Glutamatergic neuron (in vitro differentiated cells): ENCODE measurements at regions not wholly inside any gene's neighbourhood (a gene's known extent, or its start where the extent isn't known, plus 50 kb on each side); places are given as distances from the start of the nearest gene placed in this dataset.
"Not testable (repeated sequence)": the region's sequence is repeated elsewhere in the genome, so short reads cannot be mapped to it uniquely, and the experiment has no call there.

Source experiments
- DNase-seq: peaks from one replicate; pipeline ENCODE4 v3.0.0; 2022
- H3K27ac Mint-ChIP-seq: one replicate; pipeline ENCODE4 v1.8.0; 2020; ENCODE audit warnings: mild to moderate bottlenecking, mixed read lengths, inconsistent platforms; ENCODE audit not compliant: unreplicated experiment
- H3K27me3 Mint-ChIP-seq: one replicate; pipeline ENCODE4 v1.8.0; 2020; ENCODE audit warnings: mild to moderate bottlenecking, moderate library complexity, mixed read lengths, inconsistent platforms; ENCODE audit not compliant: unreplicated experiment
- H3K36me3 Mint-ChIP-seq: one replicate; pipeline ENCODE4 v1.8.0; 2020; ENCODE audit warnings: mild to moderate bottlenecking, mixed read lengths, inconsistent platforms; ENCODE audit not compliant: unreplicated experiment
- H3K4me1 Mint-ChIP-seq: one replicate; pipeline ENCODE4 v1.8.0; 2020; ENCODE audit warnings: mild to moderate bottlenecking, low read depth, mixed read lengths, inconsistent platforms; ENCODE audit not compliant: unreplicated experiment
- H3K4me3 Mint-ChIP-seq: one replicate; pipeline ENCODE4 v1.8.0; 2020; ENCODE audit warnings: mild to moderate bottlenecking, mixed read lengths, inconsistent platforms; ENCODE audit not compliant: unreplicated experiment
- H3K9me3 Mint-ChIP-seq: one replicate; pipeline ENCODE4 v1.8.0; 2020; ENCODE audit warnings: mild to moderate bottlenecking, moderate library complexity, mixed read lengths, inconsistent platforms; ENCODE audit not compliant: unreplicated experiment
- CTCF ChIP-seq: fragments of 200-600 bp; sonication (generic); IDR thresholded peaks from one replicate; pipeline ENCODE4 v1.5.0; 2021; ENCODE audit not compliant: partially characterized antibody, unreplicated experiment

GRCh38 chr5:124504081-124504916, 242.1 kb downstream of the ZNF608 start:
- Mint-ChIP-seq H3K36me3 (no peaks in the 10 kb centered on the region), H3K27ac (no peak overlapping the region), H3K4me1 (peaks cover 9% of the 10 kb centered on the region), H3K9me3 (no peaks in the 10 kb centered on the region), H3K4me3 (no peak overlapping the region), H3K27me3 (no peaks in the 10 kb centered on the region)
- no peak for TF ChIP-seq CTCF
- DNase-seq = no peak

GRCh38 chr5:124502551-124502950, 243.9 kb downstream of the ZNF608 start:
- DNase-seq = no peak
- Mint-ChIP-seq H3K36me3 (no peaks in the 10 kb centered on the region), H3K27me3 (peaks cover 2% of the 10 kb centered on the region), H3K9me3 (no peaks in the 10 kb centered on the region), H3K4me1 (peaks cover 9% of the 10 kb centered on the region), H3K27ac (no peak overlapping the region), H3K4me3 (no peak overlapping the region)
- TF ChIP-seq CTCF = no peak

GRCh38 chr5:124499818-124500217, 246.6 kb downstream of the ZNF608 start:
- not testable (repeated sequence) for H3K9me3 Mint-ChIP-seq, DNase-seq, H3K4me3 Mint-ChIP-seq, H3K27me3 Mint-ChIP-seq, H3K27ac Mint-ChIP-seq, H3K4me1 Mint-ChIP-seq, H3K36me3 Mint-ChIP-seq

- DNase-seq, H3K36me3 Mint-ChIP-seq, H3K4me3 Mint-ChIP-seq, H3K4me1 Mint-ChIP-seq, H3K27me3 Mint-ChIP-seq, H3K27ac Mint-ChIP-seq, H3K9me3 Mint-ChIP-seq: not testable (repeated sequence)
Observed at GRCh38 chr5:124496968-124497367, 249.5 kb downstream of the ZNF608 start.

GRCh38 chr5:124494540-124495116, 251.8 kb downstream of the ZNF608 start:
- peaks cover 15% of the 10 kb centered on the region for H3K36me3 Mint-ChIP-seq
- H3K9me3 Mint-ChIP-seq = peaks cover 6% of the 10 kb centered on the region

More at GRCh38 chr5:124494540-124495116, 251.8 kb downstream of the ZNF608 start:
- DNase-seq = no peak
- Mint-ChIP-seq H3K4me3 (no peak overlapping the region), H3K27ac (no peak overlapping the region), H3K27me3 (peaks cover 4% of the 10 kb centered on the region), H3K4me1 (no peaks in the 10 kb centered on the region)
- no peak for TF ChIP-seq CTCF
